Transverse colon (tissue), 4 donors: ENCODE measurements at regions not wholly inside any gene's neighbourhood (a gene's known extent, or its start where the extent isn't known, plus 50 kb on each side); places are given as distances from the start of the nearest gene placed in this dataset.

Experiments
- DNase-seq: peaks from one replicate; pipeline ENCODE4 v3.0.0-alpha.2; 2019
- H3K27ac ChIP-seq, 4 donors: fragments of 200-600 bp; sonication (generic); 2 replicates each; pipeline ENCODE4 v1.5.1; 2016 to 2018; ENCODE audit warnings: inconsistent platforms in 4 of 4
- H3K27me3 ChIP-seq: fragments of 200-600 bp; sonication (generic); 2 replicates; pipeline ENCODE4 v1.5.1; 2017; ENCODE audit warnings: inconsistent platforms
- H3K36me3 ChIP-seq, 4 donors: fragments of 200-600 bp; sonication (generic); 2 replicates each; pipeline ENCODE4 v1.5.1; 2017 to 2019; ENCODE audit warnings: inconsistent platforms in 4 of 4
- H3K4me1 ChIP-seq, 4 donors: fragments of 200-600 bp; sonication (generic); 2 replicates each; pipeline ENCODE4 v1.5.1; 2017 to 2020; ENCODE audit warnings: inconsistent platforms in 4 of 4
- H3K4me3 ChIP-seq, 4 donors: fragments of 200-600 bp; sonication (generic); 1 replicate in 1 of 4; 2 replicates in 3 of 4; pipeline versions ENCODE4 v1.5.1 to v1.6.1; 2017 to 2019; ENCODE audit warnings: inconsistent platforms in 4 of 4
- H3K9me3 ChIP-seq, 2 donors: fragments of 200-600 bp; sonication (generic); 2 replicates each; pipeline ENCODE4 v1.5.1; 2017 to 2019; ENCODE audit warnings: inconsistent platforms in 2 of 2
- CTCF ChIP-seq, 5 experiments: fragments of 200-600 bp in 3 of 5; fragments of 450-650 bp in 2 of 5; sonication (generic) in 3 of 5; IDR thresholded peaks; 1 replicate in 2 of 5; 2 replicates in 3 of 5; pipeline ENCODE4 v1.5.1; 2016 to 2017; ENCODE audit warnings: antibody characterized with exemption in 5 of 5, inconsistent platforms in 3 of 5, mild to moderate bottlenecking in 2 of 5, moderate library complexity in 1 of 5
- EP300 ChIP-seq: sonication (generic); formaldehyde crosslinking; IDR thresholded peaks from one replicate; pipeline ENCODE4 v1.6.1; 2017; ENCODE audit warnings: antibody characterized with exemption, low read depth
- POLR2A ChIP-seq: fragments of 450-650 bp; IDR thresholded peaks from one replicate; pipeline ENCODE4 v1.6.1; 2016; ENCODE audit warnings: antibody characterized with exemption, mild to moderate bottlenecking, moderate library complexity
- POLR2AphosphoS5 ChIP-seq, 3 donors: sonication (generic); formaldehyde crosslinking; IDR thresholded peaks; one replicate each; pipeline ENCODE4 v1.6.1; 2016; ENCODE audit warnings: antibody characterized with exemption in 3 of 3
- WGBS, 2 donors: methylation state at CpG; one replicate each; pipeline ENCODE4 v1.1.5; 2018; ENCODE audit warnings: low coverage in 1 of 2; 5-methylcytosine and 5-hydroxymethylcytosine counted together
- in situ Hi-C, 4 donors: fragments of 200-750 bp; cut with MboI; loops; one replicate each; pipeline versions ENCODE4 v1.15.0 to v1.15.1; 2017; ENCODE audit warnings: low sequenced_read_pairs in 3 of 4, low pct_ligation_motif_present in 1 of 4, low pct_unique_long_range_greater_than_20kb in 1 of 4
- intact Hi-C: fragments of 100-400 bp; cut with DNase I; formaldehyde crosslinking; loops from one replicate; pipeline ENCODE4 v1.15.1; 2023; ENCODE audit warnings: low total_unique reads

GRCh38 chr6:18837013-18837412, 449.9 kb downstream of the RNF144B start:
- H3K27ac ChIP-seq = no peak overlapping the region
- no peak overlapping the region for H3K4me3 ChIP-seq
- peaks cover 0 to 4% of the 10 kb centered on the region in 2 donors for H3K9me3 ChIP-seq
- H3K27me3 ChIP-seq = no peaks in the 10 kb centered on the region
- intact Hi-C loops = no loop called here
- no peak for DNase-seq
- H3K36me3 ChIP-seq = no peaks in the 10 kb centered on the region
- H3K4me1 ChIP-seq = no peaks in the 10 kb centered on the region
- 63 to 80% methylated on average over 3 of the region's 3 CpGs for WGBS, 2 donors
- TF ChIP-seq POLR2A (no peak), CTCF (IDR thresholded peaks at IDR 0.05) (no peak), EP300 (no peak), POLR2AphosphoS5 (IDR thresholded peaks at IDR 0.05) (no peak)
- in situ Hi-C loops = no loop called here

GRCh38 chr6:18842534-18842933, 455.4 kb downstream of the RNF144B start:
- Histone ChIP-seq H3K27me3 (no peaks in the 10 kb centered on the region), H3K9me3 (peaks cover 0 to 4% of the 10 kb centered on the region in 2 donors), H3K36me3 (no peaks in the 10 kb centered on the region), H3K4me1 (no peaks in the 10 kb centered on the region), H3K4me3 (no peak overlapping the region), H3K27ac (no peak overlapping the region)
- 100% methylated on average over 1 of the region's 1 CpG for WGBS, 2 donors
- no peak for DNase-seq
- TF ChIP-seq POLR2AphosphoS5 (IDR thresholded peaks at IDR 0.05) (no peak), CTCF (IDR thresholded peaks at IDR 0.05) (no peak), EP300 (no peak), POLR2A (no peak)
- in situ Hi-C loops = no loop called here
- intact Hi-C loops = no loop called here

GRCh38 chr6:18845896-18846295, 458.7 kb downstream of the RNF144B start:
- Histone ChIP-seq H3K27ac (no peak overlapping the region), H3K4me3 (no peak overlapping the region), H3K27me3 (no peaks in the 10 kb centered on the region), H3K4me1 (no peaks in the 10 kb centered on the region), H3K9me3 (no peaks in the 10 kb centered on the region), H3K36me3 (no peaks in the 10 kb centered on the region)
- intact Hi-C loops = no loop called here
- in situ Hi-C loops = no loop called here
- no peak for TF ChIP-seq CTCF (IDR thresholded peaks at IDR 0.05)
- no peak for TF ChIP-seq EP300
- TF ChIP-seq POLR2AphosphoS5 (IDR thresholded peaks at IDR 0.05) = no peak
- TF ChIP-seq POLR2A = no peak
- DNase-seq = no peak
- WGBS, 2 donors = 50 to 84% methylated on average over 1 of the region's 1 CpG

GRCh38 chr6:18846327-18846726, 459.2 kb downstream of the RNF144B start:
- intact Hi-C loops = no loop called here

More at GRCh38 chr6:18846327-18846726, 459.2 kb downstream of the RNF144B start:
- TF ChIP-seq CTCF (IDR thresholded peaks at IDR 0.05) (no peak), POLR2AphosphoS5 (IDR thresholded peaks at IDR 0.05) (no peak), EP300 (no peak), POLR2A (no peak)
- H3K27ac ChIP-seq = no peak overlapping the region
- H3K4me1 ChIP-seq = no peaks in the 10 kb centered on the region
- H3K9me3 ChIP-seq = no peaks in the 10 kb centered on the region
- 75 to 100% methylated on average over 1 to 3 of the region's 3 CpGs for WGBS, 2 donors
- H3K4me3 ChIP-seq = no peak overlapping the region
- H3K36me3 ChIP-seq = no peaks in the 10 kb centered on the region
- no peak for DNase-seq
- in situ Hi-C loops = no loop called here
- no peaks in the 10 kb centered on the region for H3K27me3 ChIP-seq
